Islet precursor cell (in vitro differentiated cells): ENCODE measurements at regions not wholly inside any gene's neighbourhood (a gene's known extent, or its start where the extent isn't known, plus 50 kb on each side); places are given as distances from the start of the nearest gene placed in this dataset.

Experiments used
- DNase-seq: peaks from one replicate; pipeline ENCODE4 v3.0.0-alpha.2; 2018

DNA sequence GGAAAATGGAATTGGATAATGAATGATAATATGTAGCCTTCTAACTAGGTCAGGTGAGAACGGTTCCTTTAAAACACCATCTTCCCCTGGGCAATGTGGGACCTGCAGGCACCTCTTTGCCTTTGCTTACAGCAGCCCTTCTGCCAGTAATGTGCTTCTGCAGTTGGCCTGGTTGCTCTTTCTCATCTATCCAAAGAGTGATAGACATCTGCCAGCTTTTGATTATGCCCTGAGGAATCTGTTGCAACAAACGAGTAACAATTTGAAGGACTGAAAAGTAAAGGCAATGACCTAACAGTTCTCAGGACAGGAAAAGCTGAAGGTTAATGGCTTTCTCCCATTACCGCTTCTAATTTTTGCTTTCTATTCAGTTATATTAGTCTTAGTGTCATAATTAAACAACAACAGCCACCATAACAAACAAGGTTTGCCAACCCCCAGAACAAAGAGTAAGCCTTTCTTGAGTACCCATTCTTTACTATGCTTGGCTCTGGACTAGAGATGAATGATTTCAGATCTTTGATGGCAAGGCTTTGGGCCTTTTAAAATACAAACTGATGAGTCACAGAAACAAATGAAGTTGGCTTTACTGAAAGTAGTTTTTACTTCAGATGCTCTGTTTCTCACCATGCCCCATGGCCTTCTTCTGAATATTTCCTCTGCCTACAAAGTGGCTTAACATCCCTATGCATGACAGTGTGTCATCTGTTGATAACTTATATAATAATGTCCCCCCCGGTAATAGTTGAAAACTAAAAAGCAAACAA lies 76.1 kb upstream of the KRR1 start:
- no peak for DNase-seq

DNA sequence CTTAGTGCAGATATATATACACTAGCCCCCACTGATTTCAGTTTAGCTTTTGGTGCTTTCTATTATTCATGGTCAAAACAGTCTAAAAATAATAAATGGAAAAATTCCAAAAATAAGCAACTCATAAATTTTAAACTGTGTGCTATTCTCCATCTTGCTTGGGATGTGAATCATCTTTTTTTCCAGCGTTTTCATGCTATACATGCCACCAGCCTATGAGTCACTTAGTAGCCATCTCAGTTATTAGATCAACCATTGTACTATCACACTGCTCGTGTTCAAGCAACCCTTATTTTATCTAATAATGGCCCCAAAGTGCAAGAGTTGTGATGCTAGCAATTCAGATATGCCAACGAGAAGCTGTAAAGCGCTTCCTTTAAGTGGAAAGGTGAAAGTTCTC lies 73.9 kb upstream of the KRR1 start:
- no peak for DNase-seq

DNA sequence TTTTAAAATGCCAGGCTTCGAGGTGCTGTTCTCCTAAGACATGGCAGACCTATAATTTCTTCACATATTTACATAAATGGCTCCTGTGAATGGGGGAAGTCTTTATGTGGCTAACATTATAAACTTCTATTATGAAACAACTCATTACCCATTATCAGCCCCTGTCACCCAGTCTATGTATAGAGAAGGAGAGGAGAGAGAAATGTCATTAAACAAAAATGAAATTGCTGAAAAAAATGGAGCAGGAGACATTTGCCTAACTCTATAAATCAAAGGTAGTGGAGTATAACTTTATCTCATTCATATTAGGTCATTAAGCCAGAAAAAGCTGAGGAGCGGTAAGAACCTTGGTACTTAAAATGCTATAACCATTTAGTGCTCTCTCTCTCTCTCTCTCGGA lies 71.9 kb upstream of the KRR1 start:
- DNase-seq = no peak

DNA sequence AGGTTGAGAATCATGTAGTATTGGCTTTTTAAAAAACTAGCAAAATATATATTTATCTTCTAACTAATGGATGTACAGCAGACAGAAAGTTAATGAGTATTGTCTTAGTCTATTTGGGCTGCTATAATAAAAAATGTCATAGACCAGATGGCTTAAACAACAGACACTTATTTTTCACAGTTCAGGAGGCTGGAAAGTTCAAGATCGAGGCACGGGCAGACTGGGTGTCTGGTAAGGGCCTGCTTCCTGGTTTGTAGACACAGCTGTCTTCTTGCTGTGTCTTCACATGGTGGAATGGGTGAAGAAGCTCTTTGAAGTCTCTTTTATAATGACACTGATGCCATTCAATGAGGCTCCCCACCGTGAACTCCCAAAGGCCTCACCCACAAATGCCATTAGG lies 70.1 kb upstream of the KRR1 start:
- DNase-seq = no peak

DNA sequence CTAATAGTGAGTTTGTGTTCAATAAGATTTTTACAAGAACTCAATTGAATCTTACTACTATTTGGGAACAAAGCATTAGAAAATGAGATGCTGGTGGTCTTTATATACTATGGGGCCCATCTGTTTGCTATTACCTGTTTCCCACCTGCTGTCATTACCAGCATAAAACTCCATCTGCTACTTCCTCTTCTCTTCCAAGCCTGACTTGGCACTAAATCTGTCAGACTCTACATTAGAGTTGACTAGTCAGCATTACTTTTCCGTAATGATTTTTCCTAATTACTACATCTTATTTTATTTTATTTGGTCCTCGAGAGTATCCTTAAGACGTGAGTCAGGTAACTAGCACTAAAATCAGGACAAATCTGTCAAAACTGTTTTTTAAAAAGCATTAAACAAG lies 68.1 kb upstream of the KRR1 start:
- no peak for DNase-seq

DNA sequence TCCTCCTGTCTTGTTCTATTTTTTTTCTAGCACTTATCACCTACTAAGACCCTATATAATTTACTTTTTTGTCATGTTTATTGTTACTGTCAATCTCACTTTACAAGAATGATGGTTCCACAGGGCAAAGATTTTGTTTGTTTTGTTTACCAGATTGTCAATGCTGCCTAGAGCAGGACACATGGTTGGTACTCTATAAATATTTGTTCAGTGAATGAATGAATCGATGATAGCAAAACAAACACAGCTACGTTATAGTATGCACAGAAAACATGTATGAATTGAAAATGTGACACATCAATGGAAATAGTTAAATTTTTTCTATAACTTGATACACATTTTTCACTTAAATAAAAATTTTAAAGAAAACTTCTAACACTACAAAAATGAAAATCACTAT lies 67.1 kb upstream of the KRR1 start:
- DNase-seq = no peak

DNA sequence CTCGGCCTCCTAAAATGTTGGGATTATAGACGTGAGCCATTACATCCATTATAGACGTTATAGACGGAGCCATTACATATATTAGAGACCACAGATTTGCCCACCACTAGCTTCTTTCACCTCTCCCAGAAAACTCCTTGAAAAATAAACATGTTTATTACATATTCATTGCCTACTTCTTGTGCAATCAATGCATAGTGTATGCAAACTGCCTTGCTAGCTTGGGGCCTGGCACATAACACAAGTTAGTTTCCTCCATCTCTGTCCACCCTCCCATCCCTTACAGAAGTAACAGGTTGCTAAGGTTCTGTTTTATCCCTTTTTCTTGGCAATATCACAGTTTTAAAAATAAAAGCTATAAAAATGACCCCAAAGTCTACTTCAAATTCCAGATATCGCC lies 66.4 kb upstream of the KRR1 start:
- no peak for DNase-seq

DNA sequence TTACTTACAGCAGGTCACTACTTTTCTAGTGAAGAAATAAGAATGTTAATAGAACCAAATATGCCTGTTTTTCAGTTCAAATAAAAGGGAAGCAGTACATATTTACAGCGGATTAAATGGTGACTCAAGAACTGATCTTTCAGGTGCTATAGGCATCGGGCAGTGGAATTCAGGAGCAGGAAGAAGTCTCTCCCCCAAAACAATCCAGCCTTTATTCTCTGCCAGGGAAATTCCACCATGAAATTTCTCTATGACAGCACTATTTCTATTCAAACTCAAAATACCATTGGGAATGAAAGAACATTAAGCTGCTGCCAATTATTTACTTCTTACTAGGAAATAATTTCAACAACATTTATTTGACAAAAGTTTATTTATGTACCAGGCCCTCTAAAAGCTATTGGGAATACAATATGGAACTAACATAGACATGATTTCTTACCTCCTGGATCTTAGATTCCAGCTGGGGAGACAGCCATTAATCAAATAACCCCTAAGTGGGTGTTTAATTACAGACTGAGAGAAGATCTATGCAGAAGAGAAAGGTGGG lies 60.3 kb upstream of the KRR1 start:
- DNase-seq = no peak

DNA sequence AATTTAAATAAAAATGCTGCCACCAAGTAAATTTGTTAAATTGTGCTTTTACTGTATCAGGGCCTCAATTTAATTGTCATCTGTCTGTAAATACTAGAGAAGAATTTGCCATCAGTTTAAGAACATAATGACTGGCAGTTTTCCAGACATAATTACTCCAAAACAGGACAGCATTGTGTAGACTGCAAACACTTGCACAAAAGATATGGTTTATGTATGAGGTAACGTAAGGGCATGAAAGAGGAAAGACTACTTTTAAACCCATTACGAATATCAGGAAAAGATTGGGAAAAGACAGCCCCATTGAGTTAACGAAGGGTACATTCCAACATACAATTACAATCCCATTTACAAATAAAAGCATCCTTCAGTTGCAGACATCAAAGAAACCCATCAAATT lies 59.8 kb upstream of the KRR1 start:
- DNase-seq = no peak

DNA sequence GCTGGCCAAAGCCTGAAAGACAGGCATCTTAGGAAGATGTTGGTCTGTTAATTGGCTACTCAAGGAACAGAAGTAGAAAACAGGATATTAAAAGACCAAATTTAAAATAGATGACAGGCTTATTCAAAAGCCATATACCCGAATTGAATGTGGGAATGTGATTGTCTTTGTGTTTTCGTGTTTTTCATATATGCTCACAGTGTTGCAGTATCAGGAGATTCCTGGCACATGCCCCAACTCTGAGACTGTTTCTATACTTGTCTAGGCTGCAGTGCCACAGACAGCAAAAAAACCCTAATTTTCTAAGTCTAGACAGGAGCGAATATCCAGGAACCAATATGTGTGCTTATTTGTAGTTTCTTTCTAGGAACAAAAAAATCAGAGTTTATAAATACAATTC lies 57.4 kb upstream of the KRR1 start:
- DNase-seq = no peak

DNA sequence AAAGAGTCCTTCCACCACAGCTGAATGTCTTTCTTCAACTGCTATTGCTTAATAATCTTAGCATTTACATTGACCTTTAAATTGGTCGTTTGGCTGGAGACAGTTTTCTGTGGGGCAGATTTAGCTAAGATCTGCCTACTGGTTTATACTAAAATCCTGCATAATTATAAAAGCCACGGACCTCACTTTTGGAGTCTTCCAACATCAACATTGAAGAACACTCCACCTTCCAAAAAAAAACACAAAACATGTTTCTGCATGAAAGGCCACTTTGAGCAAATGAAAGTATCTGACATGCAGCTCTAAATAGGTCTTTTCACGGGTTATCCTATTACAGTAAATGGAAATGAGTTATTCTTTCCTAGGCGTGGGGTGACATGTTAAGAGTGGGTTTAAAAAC lies 57.0 kb upstream of the KRR1 start:
- no peak for DNase-seq

DNA sequence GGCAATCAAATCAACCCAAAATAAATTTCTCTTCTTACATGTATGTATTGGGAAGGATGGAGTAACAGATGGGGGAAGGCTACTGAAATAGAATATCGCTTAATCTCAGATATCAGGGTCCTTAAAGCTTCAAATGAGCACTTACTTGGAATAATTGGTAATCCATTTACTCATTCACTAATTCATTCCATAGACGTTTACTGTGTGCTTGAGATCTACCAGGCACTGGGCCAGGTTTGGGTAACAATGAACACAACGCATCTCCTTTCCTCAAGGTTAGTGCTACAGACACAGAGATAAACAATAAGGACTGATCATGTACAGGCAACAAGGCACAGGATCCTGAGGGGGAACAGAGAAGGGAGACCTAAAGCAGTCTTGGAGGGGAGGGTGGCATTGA lies 54.4 kb upstream of the KRR1 start:
- DNase-seq = no peak

DNA sequence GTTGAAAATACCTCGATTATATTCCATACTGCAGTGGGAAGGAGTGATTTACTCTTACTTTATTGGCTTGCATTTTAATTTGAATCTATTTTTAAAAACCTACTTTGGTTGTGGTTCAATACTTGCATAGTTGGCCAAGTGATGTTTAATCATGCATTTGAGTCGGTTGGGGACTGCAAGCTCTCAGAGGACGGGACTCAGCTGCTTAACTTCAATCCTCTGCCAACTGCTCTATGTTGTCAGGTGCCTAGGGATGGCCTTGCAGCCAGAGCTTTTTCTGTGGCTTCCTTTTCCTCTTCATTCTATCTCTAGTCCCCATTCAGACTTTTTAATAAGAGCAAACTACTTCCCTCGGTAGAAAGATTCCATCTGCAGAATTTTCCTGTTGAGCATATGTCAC lies 53.4 kb upstream of the KRR1 start:
- no peak for DNase-seq

DNA sequence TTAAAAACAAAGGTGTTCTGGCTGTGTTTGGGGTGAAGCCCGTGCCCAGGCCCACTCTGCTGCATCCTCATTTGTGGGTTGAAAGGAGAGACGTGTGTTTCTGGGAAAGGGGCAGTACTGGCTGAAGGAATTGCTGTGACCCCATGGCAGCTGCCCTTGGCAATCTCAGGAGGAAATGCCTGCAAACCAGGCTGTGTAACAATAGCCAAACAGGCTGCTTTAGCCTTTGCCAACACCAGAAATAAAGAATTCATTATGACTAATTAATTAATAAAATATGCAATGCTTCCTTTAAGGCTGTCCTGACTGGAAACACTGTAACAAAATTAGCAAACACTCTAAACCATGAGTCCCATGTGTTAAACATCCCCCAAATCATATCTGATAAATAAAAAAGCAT lies 53.0 kb upstream of the KRR1 start:
- DNase-seq = no peak

DNA sequence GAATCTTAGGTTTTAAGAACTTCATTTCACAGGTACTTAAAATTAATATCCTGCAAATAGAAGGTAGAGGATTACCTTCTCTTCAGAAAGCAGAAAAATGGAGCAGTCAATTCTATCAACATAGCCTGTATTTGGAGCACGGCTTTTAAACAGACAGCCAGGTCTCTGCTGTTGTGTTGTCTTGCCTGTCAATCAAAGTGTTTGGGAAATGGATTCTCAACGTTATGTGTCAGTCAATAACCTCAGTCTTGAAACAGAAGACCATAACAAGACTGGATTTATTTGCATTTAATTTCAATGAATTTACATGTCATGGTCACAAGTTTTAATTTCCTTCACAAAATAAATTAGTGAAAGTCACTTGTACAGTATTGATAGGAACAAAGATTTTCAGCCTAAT lies 51.9 kb upstream of the KRR1 start:
- no peak for DNase-seq

DNA sequence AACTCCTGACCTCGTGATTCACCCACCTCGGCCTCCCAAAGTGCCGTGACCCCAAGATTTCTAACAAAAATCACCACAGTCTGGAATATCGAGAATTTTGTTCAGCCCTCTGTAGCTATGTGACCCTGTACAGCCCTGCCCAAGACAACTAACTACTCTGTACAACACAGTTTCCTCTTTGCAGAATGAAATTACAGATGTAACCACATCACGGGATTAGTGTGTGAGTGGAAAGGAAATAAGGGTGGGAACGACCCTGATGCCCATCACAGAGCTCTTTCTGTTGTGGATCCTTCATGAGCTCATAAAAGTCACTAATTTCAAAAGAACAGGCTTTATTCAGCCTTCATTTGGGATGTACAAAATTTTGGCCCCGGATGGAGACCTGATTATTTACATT lies 50.5 kb upstream of the KRR1 start:
- no peak for DNase-seq
